Keratinocyte (primary cell): ENCODE measurements at regions not wholly inside any gene's neighbourhood (a gene's known extent, or its start where the extent isn't known, plus 50 kb on each side); places are given as distances from the start of the nearest gene placed in this dataset.

Source experiments
- DNase-seq: peaks from one replicate; pipeline ENCODE4 v3.0.0-alpha.2; 2011; ENCODE audit warnings: low read depth, missing footprints, low spot score
- FAIRE-seq: peaks from 2 replicates; lab custom pipeline; 2011; peaks lifted over from hg19 to GRCh38; lab: Jason Lieb, UNC
- H2AFZ ChIP-seq: 2 replicates; pipeline ENCODE4 v1.6.0; 2012; ENCODE audit warnings: low read length, control low read depth, inconsistent platforms; ENCODE audit not compliant: control insufficient read depth
- H3K27ac ChIP-seq: 2 replicates; pipeline ENCODE4 v1.5.1; 2011; ENCODE audit warnings: low read length; ENCODE audit not compliant: control insufficient read depth, insufficient read depth
- H3K27me3 ChIP-seq: 3 replicates; pipeline ENCODE4 v1.6.0; 2011; ENCODE audit warnings: low read length; ENCODE audit not compliant: control insufficient read depth, insufficient read depth; ENCODE audit errors: extremely low read depth
- H3K36me3 ChIP-seq, 2 experiments: 2 replicates in 1 of 2; 3 replicates in 1 of 2; pipeline ENCODE4 v1.5.1; 2011; ENCODE audit warnings: low read length in 2 of 2, mild to moderate bottlenecking in 1 of 2; ENCODE audit not compliant: control insufficient read depth in 2 of 2, insufficient read depth in 2 of 2; ENCODE audit errors: extremely low read depth in 1 of 2
- H3K4me1 ChIP-seq: 3 replicates; pipeline ENCODE4 v1.5.1; 2011; ENCODE audit warnings: low read length; ENCODE audit not compliant: control insufficient read depth, insufficient read depth; ENCODE audit errors: extremely low read depth
- H3K4me2 ChIP-seq: 3 replicates; pipeline ENCODE4 v1.6.0; 2011; ENCODE audit warnings: low read depth, low read length; ENCODE audit not compliant: control insufficient read depth, insufficient read depth; ENCODE audit errors: extremely low read depth
- H3K4me3 ChIP-seq, 3 experiments: fragments of 200-600 bp in 1 of 3; sonication (generic) in 1 of 3; 2 replicates in 2 of 3; 3 replicates in 1 of 3; pipeline ENCODE4 v1.5.1; 2011 to 2016; ENCODE audit warnings: low read length in 3 of 3, mild to moderate bottlenecking in 3 of 3, control low read depth in 2 of 3, inconsistent platforms in 1 of 3, low read depth in 1 of 3, mixed read lengths in 1 of 3, mixed run types in 1 of 3, moderate library complexity in 1 of 3; ENCODE audit not compliant: control insufficient read depth in 2 of 3, insufficient read depth in 2 of 3; ENCODE audit errors: extremely low read depth in 1 of 3
- H3K79me2 ChIP-seq: 2 replicates; pipeline ENCODE4 v1.6.0; 2012; ENCODE audit warnings: low read length; ENCODE audit not compliant: control insufficient read depth, insufficient read depth
- H3K9ac ChIP-seq: 3 replicates; pipeline ENCODE4 v1.6.0; 2011; ENCODE audit warnings: low read length; ENCODE audit not compliant: control insufficient read depth, insufficient read depth; ENCODE audit errors: extremely low read depth
- H3K9me1 ChIP-seq: 3 replicates; pipeline ENCODE4 v1.6.0; 2011; ENCODE audit warnings: low read length; ENCODE audit not compliant: control insufficient read depth, insufficient read depth; ENCODE audit errors: extremely low read depth
- H3K9me3 ChIP-seq: 2 replicates; pipeline ENCODE4 v1.5.1; 2012; ENCODE audit warnings: low read depth, low read length; ENCODE audit not compliant: control insufficient read depth
- H4K20me1 ChIP-seq: 3 replicates; pipeline ENCODE4 v1.6.0; 2011; ENCODE audit warnings: low read length; ENCODE audit not compliant: control insufficient read depth, insufficient read depth; ENCODE audit errors: extremely low read depth
- CTCF ChIP-seq, 3 experiments: IDR thresholded peaks in 1 of 3; conservative IDR thresholded peaks in 1 of 3; optimal IDR thresholded peaks in 1 of 3; 2 replicates in 2 of 3; 3 replicates in 1 of 3; pipeline versions ENCODE3 to v1.5.1; 2011; ENCODE audit warnings: low read length in 3 of 3, mild to moderate bottlenecking in 3 of 3, moderate library complexity in 2 of 3, control low read depth in 1 of 3, inconsistent platforms in 1 of 3; ENCODE audit not compliant: insufficient read depth in 2 of 3; ENCODE audit errors: extremely low read depth in 1 of 3
- EZH2 ChIP-seq: IDR thresholded peaks from one replicate; pipeline ENCODE4 v1.6.1; 2012; ENCODE audit warnings: inconsistent platforms, mild to moderate bottlenecking, low read length, moderate library complexity
- dilution Hi-C: fragments of 300-500 bp; cut with MboI; formaldehyde crosslinking; loops from one replicate; pipeline ENCODE4 v1.7.0; 2020; ENCODE audit warnings: low sequenced_read_pairs; ENCODE audit not compliant: extremely low pct_ligation_motif_present

DNA sequence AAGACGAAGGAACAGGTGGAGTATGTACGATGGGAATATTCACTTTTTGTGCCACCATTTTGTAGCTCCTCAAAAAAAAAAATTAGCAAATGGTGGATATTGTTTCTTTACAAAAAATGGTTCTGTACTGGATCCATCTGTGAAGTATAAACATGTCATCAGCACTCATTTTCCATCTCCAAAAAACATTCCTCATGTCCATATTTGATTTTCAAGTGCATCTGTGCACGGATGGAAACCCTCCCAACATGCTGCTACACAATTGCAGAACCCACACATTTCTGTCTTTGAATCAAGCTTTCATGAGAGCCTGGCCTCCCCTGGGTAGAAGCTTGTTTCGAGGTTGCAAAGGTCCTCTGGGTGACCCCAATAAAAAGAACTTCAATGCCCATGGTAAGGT is 59.6 kb upstream of the ZEB2 start:
- Histone ChIP-seq H3K36me3 (no peaks in the 10 kb centered on the region), H4K20me1 (no peaks in the 10 kb centered on the region), H3K9me3 (no peaks in the 10 kb centered on the region), H3K79me2 (no peaks in the 10 kb centered on the region), H3K27me3 (no peaks in the 10 kb centered on the region), H3K4me2 (no peak overlapping the region), H3K9ac (no peak overlapping the region), H3K27ac (no peak overlapping the region), H2AFZ (no peak overlapping the region), H3K4me3 (no peak overlapping the region), H3K4me1 (peaks cover 4% of the 10 kb centered on the region), H3K9me1 (no peaks in the 10 kb centered on the region)
- TF ChIP-seq EZH2 (no peak), CTCF (optimal IDR thresholded peaks at IDR 0.05 in 1 of 3, IDR thresholded peaks at IDR 0.05 in 1 of 3, conservative IDR thresholded peaks at IDR 0.05 in 1 of 3; ENCODE audit: extremely low read depth in 1 of 3, insufficient read depth in 2 of 3, low read length in 3 of 3) (no peak)
- DNase-seq (no peak), FAIRE-seq (no peak)
- dilution Hi-C loops: no loop called here

DNA sequence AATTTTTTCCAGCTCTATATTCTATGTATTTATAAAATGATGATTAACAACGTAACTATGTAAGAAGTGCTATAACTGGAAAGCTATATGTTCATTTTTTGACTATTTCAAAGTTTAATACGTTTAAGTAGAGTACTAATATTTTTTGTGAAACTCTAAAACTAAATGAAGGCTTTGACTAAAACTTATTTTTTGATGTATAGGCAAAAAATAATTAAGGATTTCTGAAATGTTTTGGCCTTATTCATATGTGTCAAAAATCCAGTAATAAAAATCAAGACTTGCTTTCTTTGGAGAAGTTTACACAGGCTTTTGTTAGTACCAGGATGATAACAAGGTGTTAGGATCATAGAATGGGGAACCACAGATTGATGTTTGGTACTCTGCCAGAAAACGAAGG is 58.2 kb upstream of the ZEB2 start:
- Histone ChIP-seq H3K4me1 (no peaks in the 10 kb centered on the region), H3K36me3 (no peaks in the 10 kb centered on the region), H3K27ac (no peak overlapping the region), H3K9me3 (no peaks in the 10 kb centered on the region), H2AFZ (no peak overlapping the region), H3K4me3 (no peak overlapping the region), H3K27me3 (no peaks in the 10 kb centered on the region), H3K9ac (no peak overlapping the region), H3K79me2 (no peaks in the 10 kb centered on the region), H4K20me1 (no peaks in the 10 kb centered on the region), H3K4me2 (no peak overlapping the region), H3K9me1 (no peaks in the 10 kb centered on the region)
- no peak for TF ChIP-seq CTCF (optimal IDR thresholded peaks at IDR 0.05 in 1 of 3, IDR thresholded peaks at IDR 0.05 in 1 of 3, conservative IDR thresholded peaks at IDR 0.05 in 1 of 3; ENCODE audit: extremely low read depth in 1 of 3, insufficient read depth in 2 of 3, low read length in 3 of 3)
- no peak for TF ChIP-seq EZH2
- dilution Hi-C loops: no loop called here
- FAIRE-seq (no peak), DNase-seq (no peak)
